Stomach (tissue), 8 donors: ENCODE measurements at regions not wholly inside any gene's neighbourhood (a gene's known extent, or its start where the extent isn't known, plus 50 kb on each side); places are given as distances from the start of the nearest gene placed in this dataset.
A peak's percentile ranks its signal among the peaks of the same experiment; 100 is the strongest.
"Not testable (repeated sequence)": the region's sequence is repeated elsewhere in the genome, so short reads cannot be mapped to it uniquely, and the experiment has no call there.

ENCODE experiments used
- DNase-seq, 2 donors: peaks; one replicate each; pipeline versions ENCODE4 v3.0.0 to v3.0.0-alpha.2; 2013 to 2019
- H3K27ac ChIP-seq, 5 donors: fragments of 200-600 bp in 4 of 5; sonication (generic) in 4 of 5; one replicate each; pipeline ENCODE4 v1.5.1; 2013 to 2019; ENCODE audit warnings: mild to moderate bottlenecking in 1 of 5, moderate library complexity in 1 of 5
- H3K27me3 ChIP-seq, 3 donors: fragments of 200-600 bp; sonication (generic); one replicate each; pipeline ENCODE4 v1.5.1; 2017 to 2019; ENCODE audit warnings: mixed run types in 1 of 3
- H3K36me3 ChIP-seq, 4 donors: fragments of 200-600 bp; sonication (generic); 1 replicate in 3 of 4; 2 replicates in 1 of 4; pipeline ENCODE4 v1.5.1; 2016 to 2019
- H3K4me1 ChIP-seq, 4 donors: fragments of 200-600 bp; sonication (generic); one replicate each; pipeline ENCODE4 v1.5.1; 2016 to 2019
- H3K4me3 ChIP-seq, 4 donors: fragments of 200-600 bp; sonication (generic) in 3 of 4; one replicate each; pipeline ENCODE4 v1.5.1; 2016 to 2019; ENCODE audit warnings: mild to moderate bottlenecking in 1 of 4
- H3K9me3 ChIP-seq, 4 donors: fragments of 200-600 bp; sonication (generic); one replicate each; pipeline ENCODE4 v1.5.1; 2016 to 2019
- CTCF ChIP-seq, 7 experiments: fragments of 450-650 bp in 4 of 7; fragments of 200-600 bp in 3 of 7; sonication (generic) in 3 of 7; IDR thresholded peaks; one replicate each; pipeline ENCODE4 v1.5.1; 2016 to 2019; ENCODE audit warnings: antibody characterized with exemption in 7 of 7, control low read depth in 2 of 7, mild to moderate bottlenecking in 1 of 7
- EP300 ChIP-seq: sonication (generic); formaldehyde crosslinking; IDR thresholded peaks from one replicate; pipeline ENCODE4 v1.6.1; 2017; ENCODE audit warnings: antibody characterized with exemption
- POLR2A ChIP-seq, 4 donors: fragments of 450-650 bp; IDR thresholded peaks; one replicate each; pipeline ENCODE4 v1.6.1; 2016; ENCODE audit warnings: antibody characterized with exemption in 4 of 4, control low read depth in 2 of 4, mild to moderate bottlenecking in 1 of 4, moderate library complexity in 1 of 4
- POLR2AphosphoS5 ChIP-seq, 3 donors: sonication (generic); formaldehyde crosslinking; IDR thresholded peaks; one replicate each; pipeline ENCODE4 v1.6.1; 2016; ENCODE audit warnings: antibody characterized with exemption in 3 of 3
- WGBS, 5 donors: extraction: QIAGEN DNeasy Blood & Tissue Kit in 3 of 5; methylation state at CpG; one replicate each; pipeline versions ENCODE4 v1.1.5 to v1.1.7; 2013 to 2018; 5-methylcytosine and 5-hydroxymethylcytosine counted together
- intact Hi-C: fragments of 100-400 bp; cut with DNase I; formaldehyde crosslinking; loops from one replicate; pipeline ENCODE4 v1.15.1; 2023; ENCODE audit warnings: low total_unique reads
- donor health status: healthy with polysubstance abuse.
- donor health status: Bipolar disorder and iron deficiency.
- donor health status: healthy.

- TF ChIP-seq POLR2A (IDR thresholded peaks at IDR 0.05) (no peak), CTCF (IDR thresholded peaks at IDR 0.05) (no peak), EP300 (no peak), POLR2AphosphoS5 (IDR thresholded peaks at IDR 0.05) (no peak)
- H3K27me3 ChIP-seq, result no peaks in the 10 kb centered on the region
- no peaks in the 10 kb centered on the region for H3K9me3 ChIP-seq
- no peak overlapping the region for H3K4me3 ChIP-seq
- 90 to 97% (median 95%) methylated on average over 8 of the region's 8 CpGs for WGBS, 5 donors
- intact Hi-C loops, result no loop called here
- no peak for DNase-seq
- H3K36me3 ChIP-seq, result no peaks in the 10 kb centered on the region
- no peak overlapping the region for H3K27ac ChIP-seq
- H3K4me1 ChIP-seq, result no peaks in the 10 kb centered on the region
These were observed 84.1 kb upstream of the PARD3 start for GRCh38 chr10:34899161-34899560.

GRCh38 chr10:34895977-34896376, 80.9 kb upstream of the PARD3 start:
- H3K27me3 ChIP-seq, result no peaks in the 10 kb centered on the region
- no peaks in the 10 kb centered on the region for H3K9me3 ChIP-seq
- DNase-seq, result no peak
- TF ChIP-seq POLR2A (IDR thresholded peaks at IDR 0.05) (no peak), EP300 (no peak), POLR2AphosphoS5 (IDR thresholded peaks at IDR 0.05) (no peak), CTCF (IDR thresholded peaks at IDR 0.05) (no peak)
- no peaks in the 10 kb centered on the region for H3K36me3 ChIP-seq
- no peaks in the 10 kb centered on the region for H3K4me1 ChIP-seq
- H3K4me3 ChIP-seq, result no peak overlapping the region
- H3K27ac ChIP-seq, result no peak overlapping the region
- intact Hi-C loops, result no loop called here
- 86 to 96% (median 91%) methylated on average over 3 of the region's 3 CpGs for WGBS, 5 donors

GRCh38 chr10:34895046-34895445, 80.0 kb upstream of the PARD3 start:
- WGBS, 5 donors, result 90 to 95% (median 92%) methylated on average over 3 of the region's 3 CpGs
- H3K27me3 ChIP-seq, H3K9me3 ChIP-seq, H3K4me1 ChIP-seq, H3K36me3 ChIP-seq, H3K4me3 ChIP-seq, intact Hi-C loops, H3K27ac ChIP-seq, DNase-seq: not testable (repeated sequence)

- H3K36me3 ChIP-seq, DNase-seq, H3K4me1 ChIP-seq, H3K27ac ChIP-seq, intact Hi-C loops, H3K9me3 ChIP-seq, H3K4me3 ChIP-seq, H3K27me3 ChIP-seq: not testable (repeated sequence)
- WGBS, 5 donors, result 90 to 98% (median 95%) methylated on average over 4 to 6 of the region's 6 CpGs
These were observed 77.4 kb upstream of the PARD3 start for GRCh38 chr10:34892521-34892920.

GRCh38 chr10:34890939-34891338, 75.8 kb upstream of the PARD3 start:
- Histone ChIP-seq H3K9me3 (no peaks in the 10 kb centered on the region), H3K27me3 (no peaks in the 10 kb centered on the region), H3K4me1 (no peaks in the 10 kb centered on the region), H3K36me3 (no peaks in the 10 kb centered on the region), H3K4me3 (no peak overlapping the region), H3K27ac (no peak overlapping the region)
- 23 to 33% (median 28%) methylated on average over 2 of the region's 2 CpGs for WGBS, 5 donors
- intact Hi-C loops, result no loop called here
- DNase-seq, result peak in 1 of 2 donors; percentile 23
- no peak for TF ChIP-seq POLR2A (IDR thresholded peaks at IDR 0.05)

- no peak for DNase-seq
- TF ChIP-seq EP300 (no peak), POLR2AphosphoS5 (IDR thresholded peaks at IDR 0.05) (no peak), CTCF (IDR thresholded peaks at IDR 0.05) (no peak), POLR2A (IDR thresholded peaks at IDR 0.05) (no peak)
- no peaks in the 10 kb centered on the region for H3K4me1 ChIP-seq
- H3K9me3 ChIP-seq, result no peaks in the 10 kb centered on the region
- H3K27me3 ChIP-seq, result no peaks in the 10 kb centered on the region
- intact Hi-C loops, result no loop called here
- H3K36me3 ChIP-seq, result no peaks in the 10 kb centered on the region
- H3K27ac ChIP-seq, result no peak overlapping the region
- no peak overlapping the region for H3K4me3 ChIP-seq
- WGBS, 5 donors, result 78 to 86% (median 83%) methylated on average over 16 of the region's 16 CpGs
These were observed 74.1 kb upstream of the PARD3 start for GRCh38 chr10:34889004-34889869.
